ENCODE measurements at regions not wholly inside any gene's neighbourhood (a gene's known extent, or its start where the extent isn't known, plus 50 kb on each side); places are given as distances from the start of the nearest gene placed in this dataset.

GRCh38 chr3:73835945-73836344 lies 211.2 kb upstream of the PDZRN3 start:
- intact Hi-C loops (cut with micrococcal nuclease; ENCODE audit: unreplicated experiment): no loop called here
- no peaks in the 10 kb centered on the region for H3K4me1 ChIP-seq (ENCODE audit: insufficient read depth, low read length, poor library complexity, severe bottlenecking)
- CTCF ChIA-PET: no interaction called here

DNA sequence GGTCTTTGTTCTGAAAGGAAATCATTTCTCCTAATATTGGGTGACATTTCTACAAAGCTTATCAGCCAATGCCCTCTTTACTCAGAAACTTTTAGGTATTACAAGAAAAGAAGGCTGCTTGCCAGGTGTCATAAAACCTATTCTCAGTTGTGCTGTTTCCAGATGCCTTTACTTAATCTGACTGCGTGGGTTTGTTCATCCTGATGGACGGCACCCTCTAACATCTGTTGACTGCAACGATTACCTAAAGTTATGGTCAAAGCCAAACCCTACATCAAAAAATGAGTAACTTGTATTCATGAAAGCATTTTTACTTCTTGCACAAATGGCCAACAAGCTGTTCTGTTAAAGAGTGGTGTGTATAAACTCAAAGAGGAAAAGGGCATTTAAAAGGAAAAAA lies 207.7 kb upstream of the PDZRN3 start:
- no peak for DNase-seq (ENCODE audit: low spot score)
- Histone ChIP-seq H3K27me3 (replicated peaks; ENCODE audit: insufficient read depth, low read depth, low read length, poor library complexity) (no peaks in the 10 kb centered on the region), H3K36me3 (ENCODE audit: insufficient read depth, low read length, poor library complexity, severe bottlenecking) (no peaks in the 10 kb centered on the region), H3K4me1 (ENCODE audit: insufficient read depth, low read length, poor library complexity, severe bottlenecking) (no peaks in the 10 kb centered on the region), H3K27ac (ENCODE audit: low read depth, low read length, poor library complexity, severe bottlenecking) (no peak overlapping the region), H3K4me3 (ENCODE audit: low read depth, low read length, poor library complexity, severe bottlenecking) (no peak overlapping the region), H3K9me3 (ENCODE audit: low read depth, low read length, poor library complexity, severe bottlenecking) (no peaks in the 10 kb centered on the region)
- POLR2A ChIA-PET (ENCODE audit: low non-redundant PET): no interaction called here
- TF ChIP-seq, protein P1, sequence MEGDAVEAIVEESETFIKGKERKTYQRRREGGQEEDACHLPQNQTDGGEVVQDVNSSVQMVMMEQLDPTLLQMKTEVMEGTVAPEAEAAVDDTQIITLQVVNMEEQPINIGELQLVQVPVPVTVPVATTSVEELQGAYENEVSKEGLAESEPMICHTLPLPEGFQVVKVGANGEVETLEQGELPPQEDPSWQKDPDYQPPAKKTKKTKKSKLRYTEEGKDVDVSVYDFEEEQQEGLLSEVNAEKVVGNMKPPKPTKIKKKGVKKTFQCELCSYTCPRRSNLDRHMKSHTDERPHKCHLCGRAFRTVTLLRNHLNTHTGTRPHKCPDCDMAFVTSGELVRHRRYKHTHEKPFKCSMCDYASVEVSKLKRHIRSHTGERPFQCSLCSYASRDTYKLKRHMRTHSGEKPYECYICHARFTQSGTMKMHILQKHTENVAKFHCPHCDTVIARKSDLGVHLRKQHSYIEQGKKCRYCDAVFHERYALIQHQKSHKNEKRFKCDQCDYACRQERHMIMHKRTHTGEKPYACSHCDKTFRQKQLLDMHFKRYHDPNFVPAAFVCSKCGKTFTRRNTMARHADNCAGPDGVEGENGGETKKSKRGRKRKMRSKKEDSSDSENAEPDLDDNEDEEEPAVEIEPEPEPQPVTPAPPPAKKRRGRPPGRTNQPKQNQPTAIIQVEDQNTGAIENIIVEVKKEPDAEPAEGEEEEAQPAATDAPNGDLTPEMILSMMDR (conservative IDR thresholded peaks at IDR 0.05; ENCODE audit: low read depth, low read length): no peak
- no peak for TF ChIP-seq EZH2 (IDR thresholded peaks at IDR 0.05; ENCODE audit: borderline replicate concordance, low read depth, low read length, poor library complexity, severe bottlenecking)
- intact Hi-C loops (cut with micrococcal nuclease; ENCODE audit: unreplicated experiment): no loop called here
- no TSS peak for BruUV-seq (replicated peaks)
- CTCF ChIA-PET: no interaction called here

More at GRCh38 chr3:73835945-73836344, 211.2 kb upstream of the PDZRN3 start:
- no peak for DNase-seq (ENCODE audit: low spot score)
- H3K4me3 ChIP-seq (ENCODE audit: low read depth, low read length, poor library complexity, severe bottlenecking): no peak overlapping the region
- BruUV-seq (replicated peaks): no TSS peak
- H3K27me3 ChIP-seq (replicated peaks; ENCODE audit: insufficient read depth, low read depth, low read length, poor library complexity): no peaks in the 10 kb centered on the region
- no peaks in the 10 kb centered on the region for H3K9me3 ChIP-seq (ENCODE audit: low read depth, low read length, poor library complexity, severe bottlenecking)
- TF ChIP-seq, protein P1 (conservative IDR thresholded peaks at IDR 0.05; ENCODE audit: low read depth, low read length): no peak
- no peak for TF ChIP-seq EZH2 (IDR thresholded peaks at IDR 0.05; ENCODE audit: borderline replicate concordance, low read depth, low read length, poor library complexity, severe bottlenecking)
- H3K36me3 ChIP-seq (ENCODE audit: insufficient read depth, low read length, poor library complexity, severe bottlenecking): no peaks in the 10 kb centered on the region
- no peak overlapping the region for H3K27ac ChIP-seq (ENCODE audit: low read depth, low read length, poor library complexity, severe bottlenecking)
- POLR2A ChIA-PET (ENCODE audit: low non-redundant PET): no interaction called here

- TF ChIP-seq EZH2 (IDR thresholded peaks at IDR 0.05; ENCODE audit: borderline replicate concordance, low read depth, low read length, poor library complexity, severe bottlenecking): no peak
- TF ChIP-seq, protein P1 (conservative IDR thresholded peaks at IDR 0.05; ENCODE audit: low read depth, low read length): no peak
- H3K9me3 ChIP-seq (ENCODE audit: low read depth, low read length, poor library complexity, severe bottlenecking): no peaks in the 10 kb centered on the region
- H3K4me1 ChIP-seq (ENCODE audit: insufficient read depth, low read length, poor library complexity, severe bottlenecking): no peaks in the 10 kb centered on the region
- BruUV-seq (replicated peaks): no TSS peak
- H3K36me3 ChIP-seq (ENCODE audit: insufficient read depth, low read length, poor library complexity, severe bottlenecking): no peaks in the 10 kb centered on the region
- intact Hi-C loops (cut with micrococcal nuclease; ENCODE audit: unreplicated experiment): no loop called here
- ChIA-PET CTCF (no interaction called here), POLR2A (ENCODE audit: low non-redundant PET) (no interaction called here)
- no peaks in the 10 kb centered on the region for H3K27me3 ChIP-seq (replicated peaks; ENCODE audit: insufficient read depth, low read depth, low read length, poor library complexity)
- H3K4me3 ChIP-seq (ENCODE audit: low read depth, low read length, poor library complexity, severe bottlenecking): no peak overlapping the region
- H3K27ac ChIP-seq (ENCODE audit: low read depth, low read length, poor library complexity, severe bottlenecking): no peak overlapping the region
- no peak for DNase-seq (ENCODE audit: low spot score)
Observed at GRCh38 chr3:73828348-73828747, 203.6 kb upstream of the PDZRN3 start.
